ENCODE measurements at regions not wholly inside any gene's neighbourhood (a gene's known extent, or its start where the extent isn't known, plus 50 kb on each side); places are given as distances from the start of the nearest gene placed in this dataset.

DNA sequence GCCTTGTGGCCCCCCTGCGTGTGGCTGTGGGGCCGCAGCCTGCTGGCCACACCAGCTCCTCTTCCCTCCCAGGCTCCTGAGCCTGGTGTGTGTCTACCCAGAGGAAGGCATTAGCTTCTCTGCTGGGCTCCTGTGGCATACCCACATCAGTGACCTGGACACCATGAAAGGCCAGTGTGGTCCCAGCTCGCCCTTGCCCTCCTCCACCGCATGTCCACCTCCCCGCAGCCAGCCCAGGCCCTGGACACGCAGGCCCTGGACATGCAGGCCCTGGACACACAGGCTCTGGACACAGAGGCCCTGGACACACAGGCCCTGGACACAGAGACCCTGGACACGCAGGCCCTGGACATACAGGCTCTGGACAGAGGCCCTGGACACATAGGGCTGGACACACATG is 153.4 kb upstream of the PPP1R26 start:
- no peak for DNase-seq

DNA sequence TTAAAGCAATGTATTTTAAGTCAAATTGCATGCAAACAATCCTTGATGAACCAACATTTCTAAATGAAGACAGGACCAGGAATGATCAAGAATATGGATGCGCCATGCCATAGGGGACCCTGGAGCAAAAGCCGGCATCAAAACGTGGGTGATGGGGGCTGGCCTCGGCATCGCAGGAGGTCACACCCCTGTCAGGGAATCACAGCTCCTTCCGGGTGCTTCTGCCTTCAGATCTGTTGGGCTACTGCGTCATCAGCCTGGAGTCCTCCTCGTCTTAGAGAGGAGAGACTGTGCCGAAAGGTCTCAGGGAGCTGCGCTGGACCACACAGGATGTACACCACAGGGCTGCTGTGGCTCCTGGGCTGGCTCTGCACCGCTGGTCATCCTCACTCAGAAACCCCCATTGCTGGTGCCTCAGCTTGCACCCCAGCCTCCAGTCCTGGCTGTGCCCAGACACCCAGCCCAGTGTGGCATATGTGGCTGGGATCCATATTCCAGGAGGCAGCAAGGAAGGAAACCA is 152.9 kb upstream of the PPP1R26 start:
- DNase-seq: no peak

DNA sequence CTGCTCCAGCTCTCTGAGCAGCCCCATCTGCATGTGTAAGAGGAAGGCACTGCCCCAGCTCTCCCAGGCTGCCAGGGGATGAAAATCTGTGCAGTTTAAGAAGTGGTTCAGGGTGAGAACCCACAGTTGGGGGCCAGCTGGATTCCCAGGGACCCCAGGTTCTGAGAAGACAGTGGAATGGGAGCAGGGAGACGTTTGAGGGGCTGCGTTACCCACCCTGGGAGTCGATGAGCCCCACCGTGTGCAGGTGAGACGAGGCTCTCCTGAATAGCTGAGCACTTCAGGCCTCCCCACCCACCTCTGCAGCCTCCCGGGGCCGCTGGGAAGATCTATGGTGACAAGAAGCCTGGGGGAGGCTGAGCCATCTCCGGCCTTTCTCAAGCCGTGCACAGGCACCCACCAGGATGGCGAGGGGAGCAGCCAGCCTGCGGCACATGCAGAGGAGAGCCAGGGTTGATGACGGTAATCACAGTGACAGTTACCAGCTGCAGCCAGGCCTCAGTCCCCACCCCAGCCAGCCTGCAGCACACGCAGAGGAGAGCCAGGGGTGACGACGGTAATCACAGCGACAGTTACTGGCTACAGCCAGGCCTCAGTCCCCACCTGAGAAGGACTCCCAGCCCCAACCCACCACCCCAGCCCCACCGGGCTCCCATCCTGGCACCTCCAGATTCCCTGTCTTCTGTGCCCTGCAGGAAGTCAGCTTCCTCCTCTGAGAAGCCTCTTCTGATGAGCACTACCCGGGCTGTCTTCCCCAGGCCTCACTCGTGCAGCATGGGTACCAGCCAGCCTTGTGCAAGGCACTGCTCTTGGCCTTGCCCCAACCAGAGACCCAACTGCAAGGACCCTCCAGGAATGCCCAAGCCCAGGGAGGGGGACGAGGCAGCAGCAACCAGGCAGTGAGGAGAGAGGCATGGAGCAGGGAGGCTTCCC is 150.8 kb upstream of the PPP1R26 start:
- peak; percentile 71 for DNase-seq

DNA sequence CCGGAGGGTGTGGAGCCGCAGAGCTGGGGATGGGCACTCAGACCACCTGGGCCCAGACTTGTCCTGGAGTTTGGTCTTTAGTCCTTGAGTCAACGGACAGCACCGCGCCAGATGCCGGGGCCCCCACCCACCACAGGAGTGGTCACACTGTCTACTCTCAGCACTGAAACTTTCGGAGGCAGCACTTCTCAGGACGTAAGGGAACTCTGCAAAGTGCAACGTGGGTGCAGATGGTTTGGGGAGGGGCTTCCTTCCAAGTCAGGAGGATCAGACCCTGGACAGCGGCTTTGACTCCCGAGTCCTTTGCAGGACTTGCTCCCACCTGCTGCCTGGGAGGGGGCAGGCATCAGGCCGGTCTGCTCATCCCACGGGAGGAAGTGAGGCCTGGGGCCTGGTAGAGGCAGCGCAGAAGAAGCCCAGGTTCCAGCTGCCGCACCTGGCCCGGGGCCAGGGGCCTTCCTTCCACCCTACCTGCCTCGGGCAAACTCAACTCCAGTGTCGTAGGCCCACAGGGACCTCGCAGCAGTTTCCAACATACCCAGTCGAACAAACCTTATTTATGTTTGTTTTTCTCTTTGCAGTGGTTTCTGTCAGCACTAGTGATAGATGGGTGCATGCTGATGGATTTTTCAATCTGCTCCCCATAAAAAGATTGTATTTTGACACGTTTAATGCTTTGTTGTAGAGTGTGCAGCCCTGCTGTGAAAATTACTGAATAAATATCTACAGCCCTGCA is 149.8 kb upstream of the PPP1R26 start:
- no peak for DNase-seq

DNA sequence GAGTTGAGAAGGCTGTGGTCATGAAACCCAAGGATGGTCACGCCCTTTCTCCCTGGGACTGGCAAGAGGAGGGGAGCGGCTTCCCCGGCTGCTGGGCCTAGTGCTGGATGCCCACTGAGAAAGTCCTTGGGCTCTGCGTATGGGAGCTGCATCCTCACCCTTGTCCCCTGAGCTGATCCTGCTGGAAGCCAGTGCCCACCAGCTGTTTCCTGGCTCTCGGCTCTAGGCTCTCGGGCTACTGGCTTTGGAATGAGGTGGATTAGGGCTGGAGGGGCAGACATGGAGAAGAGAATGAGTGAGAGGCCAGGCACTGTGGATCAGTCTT is 149.3 kb upstream of the PPP1R26 start:
- no peak for DNase-seq

DNA sequence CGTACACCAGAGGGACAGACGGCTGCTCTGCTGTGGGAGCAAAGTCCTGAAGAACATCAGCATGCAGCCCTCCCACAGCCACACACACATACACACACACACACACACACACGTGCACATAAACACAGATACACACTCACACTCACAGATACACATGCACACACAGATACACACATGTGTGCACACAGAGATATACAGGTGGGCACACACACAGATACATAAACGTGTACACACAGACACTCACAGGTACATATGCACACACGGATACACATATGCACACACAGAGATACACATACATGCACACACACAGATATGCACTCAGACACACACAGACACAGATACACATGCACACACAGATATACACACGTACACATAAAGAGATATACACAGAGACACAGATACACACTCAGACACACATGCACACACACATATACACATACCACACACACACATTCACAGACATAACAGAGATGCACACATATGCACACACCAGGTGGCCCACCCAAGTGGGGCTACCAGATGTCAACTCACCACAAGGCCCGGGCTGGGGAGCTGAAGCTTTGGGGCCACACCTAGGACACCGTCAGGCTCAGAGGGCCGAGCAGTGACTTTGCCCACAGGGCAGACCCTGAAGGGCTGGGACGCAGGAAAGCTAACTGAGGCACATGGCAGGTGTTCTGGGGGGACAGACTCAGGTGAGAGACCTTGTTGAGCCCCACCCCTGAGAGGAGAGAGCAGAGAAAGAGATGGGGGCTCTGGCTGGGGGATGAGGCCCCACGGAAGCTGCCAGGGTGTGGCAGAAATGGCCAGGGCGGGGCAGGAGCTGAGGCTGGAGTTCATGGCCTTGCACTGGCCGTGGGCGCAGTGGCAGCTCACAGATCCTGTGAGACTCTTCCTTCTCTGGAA is 148.6 kb upstream of the PPP1R26 start:
- DNase-seq: no peak

DNA sequence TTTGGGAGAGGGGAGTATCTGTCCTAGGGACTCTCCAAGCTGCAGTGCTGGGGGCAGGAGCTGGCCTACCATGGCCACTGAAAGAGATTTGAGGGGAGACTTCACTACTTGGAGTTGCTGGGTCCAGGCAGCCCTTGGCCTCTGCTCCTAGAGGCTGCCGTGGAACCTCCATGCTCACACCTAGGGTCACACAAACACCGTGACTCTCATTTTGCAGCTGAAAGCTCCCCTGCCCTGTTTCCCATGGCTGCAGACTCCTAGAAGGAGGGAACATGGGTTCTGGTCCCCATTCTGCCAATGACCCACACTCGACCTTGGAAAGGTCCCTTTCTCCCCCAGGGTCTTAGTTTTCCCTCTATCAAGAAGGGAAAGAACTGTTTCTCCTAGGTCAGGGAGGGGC is 147.1 kb upstream of the PPP1R26 start:
- DNase-seq: no peak

DNA sequence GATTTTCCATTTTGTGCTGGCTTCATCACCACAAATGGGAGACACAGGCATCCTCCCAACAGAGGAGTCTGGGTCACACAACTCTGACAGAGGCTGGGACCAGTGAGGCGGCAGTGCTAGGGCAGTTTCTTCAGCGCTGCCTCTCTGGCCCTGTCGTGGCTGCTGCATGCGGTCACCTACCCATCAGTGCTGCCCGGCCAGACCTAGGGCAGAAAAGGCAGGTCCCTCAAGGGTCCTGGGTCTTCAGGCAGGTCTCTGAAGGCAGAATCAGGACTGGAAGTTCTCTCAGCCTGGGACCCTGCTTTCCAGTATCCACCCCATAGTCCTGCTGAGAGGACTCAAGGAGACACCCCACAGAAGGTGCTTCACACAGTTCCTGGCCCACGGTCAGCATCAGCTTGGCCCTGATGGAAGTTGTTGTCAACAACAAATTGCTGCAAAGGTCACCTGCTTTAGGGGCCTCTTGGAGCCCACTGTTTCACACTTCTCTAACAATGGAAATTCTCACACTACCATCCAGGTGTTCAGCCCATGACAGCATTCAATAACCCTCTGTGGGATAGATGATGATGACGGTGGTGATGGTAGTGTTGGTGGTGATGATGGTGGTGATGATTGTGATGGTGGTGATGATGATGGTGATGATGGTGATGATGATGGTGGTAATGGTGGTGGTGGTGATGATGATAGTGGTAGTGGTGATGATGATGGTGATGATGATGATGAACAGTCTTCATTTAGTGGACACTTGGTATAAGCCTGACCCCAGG is 146.4 kb upstream of the PPP1R26 start:
- no peak for DNase-seq

DNA sequence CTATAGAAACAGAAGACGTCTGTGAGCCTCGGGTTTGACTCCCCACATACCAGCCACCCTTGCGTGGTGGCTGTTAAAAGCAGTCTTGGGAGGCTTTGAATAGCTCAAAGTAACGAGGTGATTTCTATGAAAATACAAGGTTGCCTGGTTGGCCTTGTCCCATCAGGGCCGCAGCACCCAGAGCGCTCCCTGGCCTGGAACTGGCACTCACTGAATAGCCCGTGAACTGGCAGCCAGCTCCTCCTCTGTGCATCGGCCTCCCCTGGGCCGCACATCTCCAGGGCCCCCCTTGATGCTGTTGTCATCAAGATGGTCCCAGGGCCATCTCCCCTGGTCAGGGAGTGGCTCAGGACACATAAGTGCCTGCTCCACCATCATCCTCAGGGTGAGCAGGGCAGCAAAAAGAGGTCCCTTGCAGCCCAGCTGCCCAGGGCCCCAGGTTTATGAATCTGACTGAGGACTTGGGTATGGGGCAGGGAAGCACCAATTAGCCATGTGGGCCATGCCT is 144.6 kb upstream of the PPP1R26 start:
- DNase-seq: no peak

DNA sequence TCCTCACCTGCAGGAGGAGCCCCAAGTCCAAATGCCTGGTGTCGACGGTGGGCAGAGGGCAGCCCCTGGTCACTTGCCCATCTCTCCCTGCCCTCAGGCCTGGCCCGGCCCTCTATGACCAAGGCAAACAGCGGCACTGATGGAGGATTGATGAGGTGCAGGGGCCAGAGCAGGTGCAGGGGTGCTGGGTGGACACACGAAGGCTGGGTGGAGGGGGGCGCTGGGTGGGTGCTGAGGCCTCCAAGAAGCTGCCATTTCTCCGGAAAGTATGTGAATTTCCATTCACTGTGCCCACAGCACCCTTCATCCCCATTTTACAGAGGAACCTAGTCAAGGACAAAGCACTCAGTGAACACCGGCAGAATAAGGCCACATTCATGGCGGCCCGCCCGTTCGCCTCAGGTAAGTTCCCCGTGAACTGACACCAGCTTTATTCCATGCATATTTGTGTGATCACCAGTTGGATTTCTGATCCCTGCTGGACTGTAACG is 143.8 kb upstream of the PPP1R26 start:
- no peak for DNase-seq

DNA sequence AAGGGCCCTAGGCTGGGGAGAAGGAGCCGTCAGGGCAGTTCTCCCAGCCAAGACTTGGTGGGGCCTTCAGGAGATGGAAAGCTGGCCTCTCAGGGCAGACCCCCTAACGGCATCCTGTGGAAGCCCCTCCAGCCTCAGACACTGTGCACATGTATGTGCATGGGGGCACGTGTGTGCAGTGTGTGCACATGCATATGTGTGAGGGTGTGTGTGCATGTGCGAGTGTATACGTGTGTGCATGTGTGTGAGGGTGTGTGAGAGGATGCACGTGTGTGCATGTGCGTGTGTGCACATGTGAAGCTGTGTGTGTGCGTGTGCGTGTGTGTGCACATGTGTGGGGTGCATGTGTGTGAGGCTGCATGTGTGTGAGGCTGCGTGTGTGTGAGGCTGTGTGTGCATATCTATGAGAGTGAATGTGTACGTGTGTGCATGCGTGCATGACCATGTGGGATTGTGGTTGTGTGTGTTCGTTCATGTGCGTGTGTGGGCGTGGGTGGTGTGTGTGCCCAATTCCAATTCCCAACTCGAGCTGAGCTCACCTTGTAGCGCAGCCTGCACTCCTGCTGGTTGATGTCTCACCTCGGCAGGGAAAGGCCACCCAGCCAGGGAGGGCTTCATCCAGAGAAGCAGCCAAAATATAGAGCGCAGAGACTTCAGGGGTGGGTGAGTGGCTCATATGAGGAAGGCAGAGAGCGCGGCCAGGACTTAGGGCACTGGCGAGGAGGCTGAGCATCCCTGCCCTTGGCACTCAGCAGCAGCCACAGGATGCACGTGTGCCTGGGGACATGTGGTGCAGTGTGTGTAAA is 142.7 kb upstream of the PPP1R26 start:
- no peak for DNase-seq

DNA sequence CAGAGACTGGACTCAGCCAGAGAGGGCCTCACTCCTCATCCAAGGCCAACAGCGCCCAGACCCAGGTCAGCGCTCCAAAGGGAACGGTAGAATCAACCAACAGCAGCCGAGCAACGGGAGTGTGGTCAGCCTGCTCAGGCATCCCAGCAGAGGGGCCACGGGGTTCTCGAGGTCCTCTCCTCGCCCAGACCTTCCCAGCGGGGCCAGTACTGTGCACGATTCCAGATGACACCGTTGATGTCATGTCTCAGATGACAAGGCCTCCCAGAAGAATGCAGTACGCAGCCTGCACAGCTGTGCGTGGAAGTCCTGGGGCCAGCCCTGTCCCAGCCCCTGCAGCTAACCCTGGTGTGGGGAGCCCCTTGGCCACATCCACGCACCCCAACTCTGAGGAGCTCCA is 141.0 kb upstream of the PPP1R26 start:
- DNase-seq: no peak

DNA sequence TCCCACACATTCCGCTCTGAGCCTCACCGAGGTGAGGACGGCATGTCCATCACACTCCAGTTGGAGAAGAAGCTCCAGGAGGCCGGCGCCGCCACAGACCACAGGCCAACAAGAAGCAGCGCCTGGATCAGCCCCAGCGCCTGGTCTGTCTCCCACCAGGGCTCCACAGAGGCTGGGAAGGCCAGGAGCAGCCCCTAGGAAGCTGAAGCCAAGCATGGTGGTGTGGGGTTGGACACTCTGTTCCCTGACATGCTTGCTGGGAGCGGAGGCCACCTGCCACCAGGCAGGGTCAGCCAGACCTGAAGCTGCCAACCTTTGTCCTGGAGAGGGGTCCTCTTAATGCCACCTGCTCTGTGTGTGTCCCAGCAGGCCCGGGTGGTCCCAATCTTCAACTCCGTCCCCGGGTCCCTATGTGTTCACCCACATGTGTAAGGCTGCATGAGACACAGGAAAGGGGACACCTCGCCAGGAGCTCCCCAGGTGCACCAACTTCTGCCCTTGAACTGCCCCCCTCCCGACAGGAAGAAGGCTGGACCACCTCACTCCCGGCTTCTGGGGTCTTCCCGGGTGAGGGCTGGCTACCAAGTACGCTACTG is 140.1 kb upstream of the PPP1R26 start:
- DNase-seq: no peak

DNA sequence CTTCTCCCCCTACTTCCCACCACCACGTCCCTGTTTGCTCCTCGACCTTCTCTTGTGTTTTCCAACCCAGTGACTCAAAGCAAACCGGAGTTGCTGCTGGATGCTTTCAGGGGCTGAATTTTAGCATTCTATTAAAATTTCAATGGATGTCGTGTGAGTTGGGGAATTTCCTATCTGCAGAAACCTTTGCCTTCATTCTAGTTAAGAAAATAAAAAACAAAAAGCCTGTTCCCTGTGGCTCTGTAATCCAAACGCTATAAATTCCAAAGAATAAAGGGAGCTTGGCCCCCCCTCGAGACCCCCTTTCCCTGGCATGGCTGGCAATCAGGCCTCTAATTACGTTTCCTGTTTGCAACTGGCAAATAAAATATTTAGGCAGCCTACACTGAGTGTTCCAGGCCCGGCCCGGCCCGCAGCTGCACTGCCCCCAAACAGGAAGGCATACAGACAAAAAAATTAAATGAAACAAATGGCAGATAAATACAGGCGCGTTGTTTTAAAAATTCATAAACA is 139.4 kb upstream of the PPP1R26 start:
- no peak for DNase-seq

DNA sequence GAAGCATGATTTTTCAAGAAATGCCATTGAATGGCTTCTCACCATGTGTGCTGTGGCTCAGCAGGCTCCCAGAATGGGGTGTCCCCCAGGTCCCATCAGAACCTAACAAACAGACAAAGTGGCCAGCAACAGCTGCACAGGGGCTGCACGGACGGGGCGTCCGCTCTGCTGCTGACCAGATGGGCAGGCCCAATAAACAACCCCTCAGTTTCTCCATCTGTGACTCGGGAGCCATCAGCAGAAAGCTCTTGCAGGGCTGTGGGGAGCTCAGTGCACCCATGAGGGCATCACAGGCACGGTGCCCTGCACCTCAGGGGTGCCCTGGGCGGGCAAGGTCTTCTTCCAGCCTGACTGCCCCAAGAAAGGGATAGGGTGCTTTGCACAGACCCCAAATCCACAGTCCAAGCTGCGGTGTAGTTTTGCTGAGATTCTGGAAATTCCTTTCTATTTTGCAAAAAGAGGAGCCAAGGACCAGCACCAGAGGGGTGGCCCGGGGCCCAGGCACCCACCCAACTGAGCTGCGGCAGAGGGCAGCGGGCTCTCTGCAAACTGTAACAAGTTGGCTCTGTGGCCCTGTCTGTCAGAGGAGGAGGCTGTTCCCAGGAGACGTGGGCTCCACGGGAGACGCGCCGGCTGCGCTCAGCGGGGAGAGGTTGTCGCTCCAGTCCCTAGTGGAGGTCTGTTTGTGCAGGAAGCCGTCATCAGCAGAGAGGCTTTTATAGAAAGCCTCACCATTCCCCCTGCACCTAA is 138.7 kb upstream of the PPP1R26 start:
- DNase-seq: no peak

DNA sequence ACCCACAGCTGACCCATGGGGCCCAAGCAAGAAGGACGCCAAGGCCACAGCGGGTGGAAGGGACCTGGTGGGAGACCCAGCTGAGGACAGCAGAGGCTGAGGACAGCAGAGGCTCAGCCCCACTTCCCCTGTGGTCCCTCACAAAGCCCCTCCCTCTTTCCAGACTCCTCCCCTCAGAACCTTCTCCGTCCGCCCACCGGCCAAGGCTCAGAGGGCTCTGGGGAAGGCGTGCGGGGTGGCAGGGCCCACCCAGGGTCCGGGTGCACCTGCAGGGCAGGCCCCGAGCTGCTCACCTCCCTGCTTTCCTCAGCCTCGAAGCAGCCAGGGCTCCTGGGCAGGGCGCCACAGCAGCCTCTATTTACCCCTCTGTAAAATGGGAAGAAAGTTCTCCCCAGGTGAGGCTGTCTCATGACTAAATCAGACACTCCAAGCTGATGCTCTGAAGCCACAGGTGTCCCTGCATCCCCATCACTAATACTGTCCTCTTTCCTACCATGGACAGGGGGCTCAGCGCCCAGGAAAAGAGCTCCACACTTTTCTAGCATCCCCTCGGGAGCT is 137.9 kb upstream of the PPP1R26 start:
- DNase-seq: no peak

DNA sequence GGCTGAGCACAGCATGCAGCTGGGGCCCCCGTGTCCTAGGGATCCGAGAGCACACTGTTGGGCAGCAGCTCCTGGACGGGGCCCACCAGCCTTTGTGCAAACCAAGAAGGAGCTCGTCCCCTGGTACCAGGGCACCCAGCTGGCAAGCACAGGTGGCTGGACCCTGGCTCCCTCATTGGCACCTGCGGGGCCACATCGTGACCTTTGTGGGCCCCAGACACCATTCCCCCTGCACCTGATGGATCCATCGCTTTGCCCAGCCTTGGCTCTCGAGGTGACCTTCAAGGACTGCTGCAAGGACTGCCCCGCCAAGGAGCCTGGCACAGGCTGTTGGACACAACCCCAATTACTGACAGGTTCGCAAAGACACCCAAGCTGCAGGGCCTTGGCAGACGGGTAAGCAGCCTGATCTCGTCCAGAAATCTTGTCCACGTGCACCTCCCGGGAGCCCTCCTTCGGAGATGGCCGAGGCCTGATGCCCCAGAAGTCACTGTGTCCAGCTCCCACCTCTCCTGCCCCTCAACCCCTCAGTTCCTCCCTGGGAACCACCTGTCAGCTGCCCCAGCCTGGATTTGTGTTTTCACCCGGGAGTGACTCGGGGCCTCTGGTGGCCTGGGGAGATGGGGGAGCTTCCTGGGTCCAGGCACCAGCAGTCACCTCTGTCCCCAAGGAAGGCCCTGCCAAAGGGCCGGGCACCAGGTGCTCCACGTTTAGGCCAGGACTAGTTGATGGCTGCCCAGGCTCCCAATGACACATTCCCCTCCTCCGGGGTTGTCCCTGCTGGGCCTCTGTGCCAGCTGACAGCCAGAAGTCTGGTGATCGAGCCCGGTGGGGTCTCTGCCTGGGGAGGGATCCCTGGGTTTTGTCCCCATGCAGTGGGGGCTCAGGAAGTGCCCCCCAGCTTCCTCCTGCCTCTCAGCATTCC is 137.1 kb upstream of the PPP1R26 start:
- peak; percentile 7 for DNase-seq

DNA sequence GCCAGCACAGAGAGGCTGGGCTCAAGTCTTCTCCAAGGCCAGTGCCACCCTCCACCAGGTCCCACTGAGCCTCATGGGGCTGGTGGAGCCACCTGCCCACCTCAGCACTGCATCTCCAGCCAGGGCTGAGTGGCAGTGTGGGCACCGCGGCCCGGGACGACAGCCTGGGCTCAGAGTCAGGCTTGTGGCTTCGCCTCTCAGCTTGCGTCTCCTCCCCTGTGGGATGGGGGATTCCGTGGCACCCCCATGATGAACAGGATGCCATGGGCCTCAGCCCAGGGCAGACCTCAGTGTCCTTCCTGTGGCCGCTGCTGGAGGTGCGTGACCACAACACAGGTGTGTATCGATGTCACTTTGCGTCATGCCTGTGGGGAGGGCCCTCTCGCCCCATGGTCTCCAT is 136.4 kb upstream of the PPP1R26 start:
- DNase-seq: no peak

Data from retina (tissue), 1 donor.